GM19395 (cell line): ENCODE measurements at regions not wholly inside any gene's neighbourhood (a gene's known extent, or its start where the extent isn't known, plus 50 kb on each side); places are given as distances from the start of the nearest gene placed in this dataset.
"Not testable (repeated sequence)": the region's sequence is repeated elsewhere in the genome, so short reads cannot be mapped to it uniquely, and the experiment has no call there.

Source experiments
- ATAC-seq: cut with Tn5 transposase; IDR thresholded peaks from one replicate; pipeline ENCODE4 v1.9.1; 2021; ENCODE audit warnings: mild to moderate bottlenecking, moderate library complexity; ENCODE audit not compliant: unreplicated experiment

DNA sequence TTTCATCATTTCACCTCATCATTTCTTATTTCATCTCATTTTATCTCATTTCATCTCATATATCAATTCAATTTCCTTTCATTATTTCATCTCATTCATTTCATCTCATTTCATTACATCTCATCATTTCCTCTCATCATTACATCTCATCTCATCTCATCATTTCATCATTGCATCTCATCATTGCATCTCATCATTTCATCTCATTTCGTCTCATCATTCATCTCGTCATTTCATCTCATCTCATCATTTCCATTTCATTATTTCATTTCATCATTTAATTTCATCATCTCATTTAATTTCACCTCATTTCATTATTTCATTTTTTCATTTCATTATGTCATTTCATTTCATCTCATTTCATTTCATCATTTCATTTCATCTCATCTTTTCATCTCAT lies 168.5 kb upstream of the FAM72C start:
- ATAC-seq = not testable (repeated sequence)

- not testable (repeated sequence) for ATAC-seq
Measured at GRCh38 chr1:144105006-144105405, 133.2 kb upstream of the FAM72C start.

GRCh38 chr1:144104000-144104677 lies 132.4 kb upstream of the FAM72C start:
- ATAC-seq = not testable (repeated sequence)

- ATAC-seq = not testable (repeated sequence)
Measured at GRCh38 chr1:144103156-144103880, 131.5 kb upstream of the FAM72C start.

DNA sequence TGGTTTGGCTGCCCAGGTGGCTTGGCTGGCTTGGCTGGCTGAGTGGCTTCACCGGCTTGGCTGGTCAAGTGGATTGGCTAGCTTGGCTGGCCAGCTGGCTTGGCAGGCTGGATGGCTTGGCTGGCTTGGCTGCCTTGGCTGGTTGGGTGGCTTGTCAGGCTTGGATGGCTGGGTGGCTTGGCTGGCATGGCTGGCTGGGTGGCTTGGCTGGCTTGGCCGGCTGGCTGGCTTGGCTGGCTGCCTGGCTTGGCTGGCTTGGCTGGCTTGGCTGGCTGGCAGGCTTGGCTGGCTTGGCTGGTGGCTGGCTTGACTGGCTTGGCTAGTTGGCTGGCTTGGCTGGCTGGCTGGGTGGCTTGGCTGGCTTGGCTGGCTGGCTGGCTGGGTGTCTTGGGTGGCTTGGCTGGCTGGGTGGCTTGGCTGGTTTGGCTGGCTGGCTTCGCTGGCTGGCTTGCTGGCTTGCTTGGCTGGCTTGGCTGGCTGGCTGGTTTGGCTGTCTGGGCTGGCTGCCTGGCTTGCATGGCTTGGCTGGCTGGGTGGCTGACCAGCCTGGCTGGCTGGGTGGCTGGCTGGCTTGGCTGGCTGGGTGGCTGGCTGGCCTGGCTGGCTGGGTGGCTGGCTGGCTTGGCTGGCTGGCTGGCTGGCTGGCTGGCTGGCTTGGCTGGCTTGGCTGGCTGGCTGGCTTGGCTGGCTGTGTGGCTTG lies 130.4 kb upstream of the FAM72C start:
- ATAC-seq = not testable (repeated sequence)

- no peak for ATAC-seq
Measured at GRCh38 chr1:144101397-144102045, 129.7 kb upstream of the FAM72C start.

- not testable (repeated sequence) for ATAC-seq
Measured at GRCh38 chr1:144077167-144077841, 105.5 kb upstream of the FAM72C start.

GRCh38 chr1:144076646-144077045 lies 104.9 kb upstream of the FAM72C start:
- not testable (repeated sequence) for ATAC-seq

GRCh38 chr1:144070394-144071053 lies 98.7 kb upstream of the FAM72C start:
- not testable (repeated sequence) for ATAC-seq

DNA sequence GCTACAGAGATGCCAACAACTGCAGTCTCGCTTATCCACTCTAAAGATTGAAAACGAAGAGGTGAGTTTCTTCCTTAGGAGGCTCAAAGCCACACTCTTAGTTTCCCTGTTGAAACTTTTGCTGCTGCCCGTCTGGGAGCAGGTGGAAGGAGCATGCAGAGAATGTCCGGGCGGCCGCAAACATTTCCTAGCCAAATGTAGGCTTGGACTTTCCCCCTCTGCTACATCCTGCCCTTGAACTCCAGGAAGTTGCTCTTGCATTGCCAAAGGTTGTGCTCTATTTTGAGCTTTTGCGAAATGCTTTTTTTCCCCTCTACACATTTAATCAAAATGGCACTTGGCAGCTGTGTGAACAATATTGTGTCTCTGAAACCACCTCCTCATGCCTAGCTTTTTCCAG lies 95.3 kb upstream of the FAM72C start:
- ATAC-seq = not testable (repeated sequence)

DNA sequence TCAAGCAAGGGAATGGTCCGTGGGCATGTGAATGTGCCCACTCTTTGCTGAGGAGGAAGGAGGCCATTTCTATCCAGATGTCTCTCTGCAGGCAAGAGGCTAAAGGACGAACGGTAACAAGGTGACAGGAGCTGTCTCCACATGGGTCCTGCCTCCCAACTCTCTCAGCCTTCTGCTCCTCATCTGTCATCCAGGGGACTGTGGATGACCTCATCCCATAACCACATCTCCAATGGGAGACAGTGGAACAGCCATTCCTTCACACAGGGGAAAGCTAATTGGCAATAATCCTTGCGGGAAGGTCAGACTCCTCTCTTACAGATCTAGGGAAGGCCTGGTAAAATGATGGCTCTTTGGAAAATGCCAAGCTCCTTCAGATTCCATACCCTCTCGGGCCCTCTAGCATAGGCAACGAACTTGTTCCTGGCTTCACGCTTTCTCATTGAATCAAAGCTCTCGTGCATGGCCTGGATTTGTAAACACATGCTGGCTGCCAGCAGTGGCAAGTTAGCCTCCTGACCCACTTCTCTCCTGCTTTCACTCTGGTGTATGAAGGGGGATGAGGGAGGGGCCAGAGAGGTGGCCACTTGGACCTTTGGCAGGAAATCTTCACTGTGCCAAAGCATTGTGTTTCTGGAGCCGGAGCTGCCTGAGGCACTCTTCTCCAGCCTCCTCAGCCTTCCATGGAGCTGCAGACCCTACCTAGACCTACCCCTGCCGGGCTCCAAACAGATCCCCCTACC lies 94.5 kb upstream of the FAM72C start:
- not testable (repeated sequence) for ATAC-seq

GRCh38 chr1:144065299-144066060 lies 93.7 kb upstream of the FAM72C start:
- ATAC-seq = not testable (repeated sequence)

GRCh38 chr1:144049365-144049764 lies 77.6 kb upstream of the FAM72C start:
- not testable (repeated sequence) for ATAC-seq

GRCh38 chr1:144046645-144047044 lies 74.9 kb upstream of the FAM72C start:
- not testable (repeated sequence) for ATAC-seq

DNA sequence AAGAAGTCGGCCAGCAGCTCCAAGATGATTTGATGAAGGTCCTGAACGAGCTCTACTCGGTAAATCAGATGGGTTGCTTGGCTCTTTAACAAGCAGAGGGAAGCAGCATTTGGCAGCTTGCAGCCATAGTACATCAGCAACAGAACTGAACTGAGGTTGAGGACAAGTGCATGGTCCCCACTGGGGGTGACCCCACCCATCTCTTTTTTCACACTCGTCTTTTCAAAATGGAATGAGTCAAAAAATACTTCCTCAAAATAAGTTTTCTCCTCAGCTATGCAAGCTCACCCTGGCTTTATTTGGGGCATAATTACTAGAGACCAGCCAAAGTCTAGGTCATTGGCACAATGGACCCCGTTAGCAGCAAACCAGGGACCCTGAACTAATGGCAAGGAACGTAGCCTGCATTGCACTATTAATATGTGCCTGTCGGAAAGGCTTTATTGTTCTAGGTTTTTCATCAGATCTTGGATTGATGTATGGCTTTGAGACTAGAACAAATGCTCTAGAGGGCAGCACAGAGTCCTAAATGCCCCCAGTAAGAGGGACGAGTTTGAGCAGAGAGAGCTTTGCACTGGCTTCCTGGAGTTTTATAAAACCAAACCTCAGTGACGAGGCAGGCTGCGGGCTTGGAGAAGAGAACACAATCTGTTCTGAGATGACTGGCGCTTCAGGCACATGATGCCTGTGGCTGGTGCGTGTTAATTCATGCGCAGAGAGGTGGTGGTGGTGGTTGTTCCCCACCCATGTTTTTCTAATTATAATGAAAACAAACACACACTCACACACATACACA lies 74.2 kb upstream of the FAM72C start:
- ATAC-seq = not testable (repeated sequence)

DNA sequence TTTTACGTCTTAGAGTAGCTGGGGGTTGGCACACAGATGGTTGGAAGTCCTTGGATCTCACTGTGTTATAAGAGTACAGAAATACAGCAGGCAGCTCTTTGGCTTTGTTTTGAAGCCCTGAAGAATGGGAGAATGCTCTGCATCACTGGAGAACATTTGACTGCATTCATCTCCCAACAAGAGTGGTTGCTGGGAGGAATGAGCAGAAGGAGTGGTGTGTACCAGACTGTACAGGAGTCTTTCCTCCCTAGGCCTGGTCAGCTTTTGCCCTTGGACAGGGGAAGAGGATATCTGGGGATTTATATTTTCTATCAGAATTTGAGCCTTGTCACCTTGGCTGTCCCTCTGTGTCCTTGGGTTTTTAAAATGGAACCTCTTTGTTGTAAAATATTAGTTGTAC lies 70.5 kb upstream of the FAM72C start:
- ATAC-seq = not testable (repeated sequence)

DNA sequence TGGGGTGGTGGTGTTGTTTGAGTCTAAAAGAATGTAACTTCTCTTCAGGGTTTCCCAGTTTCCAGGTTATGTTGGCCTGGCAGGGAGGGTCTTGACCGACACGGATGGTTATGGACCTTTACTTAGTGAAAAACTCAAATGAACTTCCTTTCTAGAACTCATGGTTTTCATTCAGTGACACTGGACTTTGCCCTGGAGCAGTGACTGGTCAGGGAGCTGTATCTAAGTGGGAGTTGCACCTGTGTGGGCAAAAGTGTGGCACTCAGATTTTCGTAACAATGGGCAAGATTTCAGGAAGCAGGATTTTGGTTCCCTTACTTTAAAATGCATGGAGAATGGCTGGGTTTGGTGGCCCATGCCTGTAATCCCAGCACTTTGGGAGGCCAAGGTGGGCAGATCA lies 68.5 kb upstream of the FAM72C start:
- ATAC-seq = not testable (repeated sequence)

DNA sequence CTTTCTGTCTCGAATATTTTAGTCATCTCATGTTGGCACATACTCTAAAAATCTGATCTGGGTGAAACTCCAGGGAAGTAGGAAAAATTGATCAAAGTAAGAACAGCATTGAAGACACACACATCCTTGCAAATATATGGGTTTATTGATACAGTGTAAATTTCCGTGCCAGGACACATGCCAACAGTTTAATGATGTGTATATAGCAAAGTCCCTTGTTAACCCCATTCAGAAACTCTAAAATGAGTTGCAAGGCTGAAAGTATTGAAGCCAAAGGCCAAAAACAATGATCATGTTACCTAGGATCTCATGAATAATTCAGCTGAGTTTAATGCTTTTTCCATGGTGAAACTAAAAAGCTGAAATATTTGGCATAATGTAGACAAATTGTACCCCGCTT lies 62.3 kb upstream of the FAM72C start:
- ATAC-seq = not testable (repeated sequence)
